K562 (cell line): ENCODE measurements at regions not wholly inside any gene's neighbourhood (a gene's known extent, or its start where the extent isn't known, plus 50 kb on each side); places are given as distances from the start of the nearest gene placed in this dataset.

Experiments used
- CC2D1A ChIP-seq: fragments of 450-650 bp; IDR thresholded peaks from 2 replicates; pipeline ENCODE4 v1.6.1; 2017; ENCODE audit warnings: mild to moderate bottlenecking
- EP300 ChIP-seq: IDR thresholded peaks from 2 replicates; pipeline ENCODE4 v1.6.1; 2012; ENCODE audit warnings: low read length, improper control_type of control experiment
- NFE2 ChIP-seq: IDR thresholded peaks from 2 replicates; pipeline ENCODE4 v1.6.1; 2014; ENCODE audit warnings: antibody characterized with exemption, low read depth
- RBFOX2 ChIP-seq: fragments of 200-400 bp; formaldehyde crosslinking; IDR thresholded peaks from 2 replicates; pipeline ENCODE4 v1.6.1; 2017; ENCODE audit warnings: low read depth, mild to moderate bottlenecking, low read length, moderate library complexity
- RNF2 ChIP-seq: sonication (generic); IDR thresholded peaks from 2 replicates; pipeline ENCODE4 v1.6.1; 2016
- SOX6 ChIP-seq: fragments of 450-650 bp; IDR thresholded peaks from 2 replicates; pipeline ENCODE4 v1.6.1; 2014; ENCODE audit warnings: mild to moderate bottlenecking
- TBP ChIP-seq: optimal IDR thresholded peaks from 2 replicates; pipeline ENCODE3; 2011; ENCODE audit warnings: low read depth, low read length, improper control_type of control experiment
- TF ChIP-seq, protein P1 (sequence below), 2 experiments: fragments of 450-650 bp; conservative IDR thresholded peaks; 2 replicates each; pipeline ENCODE4 v1.6.1; 2017; ENCODE audit warnings: mild to moderate bottlenecking in 2 of 2, moderate library complexity in 2 of 2
- TF ChIP-seq, protein P2 (sequence below): fragments of 250-450 bp; sonication (Bioruptor Pico); IDR thresholded peaks from 2 replicates; pipeline ENCODE4 v1.8.0; 2022; ENCODE audit warnings: inconsistent platforms, mild to moderate bottlenecking, moderate library complexity, borderline replicate concordance
- TF ChIP-seq, protein P3 (sequence below): sonication (generic); formaldehyde crosslinking; IDR thresholded peaks from 2 replicates; pipeline ENCODE4 v1.8.1; 2023; ENCODE audit warnings: mild to moderate bottlenecking, missing genetic modification reagents, moderate library complexity

DNA sequence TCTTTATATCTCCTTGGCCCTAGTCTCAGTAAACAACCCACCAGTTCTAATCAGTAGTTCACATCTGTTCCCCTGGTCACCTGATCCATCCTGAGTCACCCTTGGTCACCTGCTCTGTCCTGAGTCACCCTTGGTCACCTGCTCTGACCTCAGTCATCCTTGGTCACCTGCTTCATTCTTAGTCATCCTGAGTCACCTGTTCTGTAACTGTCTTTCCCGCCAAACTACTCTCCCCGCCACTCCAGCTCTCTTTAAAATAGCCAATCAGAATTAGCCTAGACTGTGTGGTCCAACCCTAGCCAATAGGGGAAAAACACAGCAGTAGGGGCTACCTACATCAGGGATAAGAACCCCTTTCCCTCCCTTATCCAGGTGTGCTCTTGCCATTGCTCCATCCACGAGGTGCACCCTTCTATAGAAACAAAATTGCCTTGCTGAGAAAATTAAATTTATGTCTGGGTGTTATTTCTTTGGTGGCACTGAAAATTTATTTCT lies 245.4 kb upstream of the DIO3 start (continued):
- TF ChIP-seq, protein P1, sequence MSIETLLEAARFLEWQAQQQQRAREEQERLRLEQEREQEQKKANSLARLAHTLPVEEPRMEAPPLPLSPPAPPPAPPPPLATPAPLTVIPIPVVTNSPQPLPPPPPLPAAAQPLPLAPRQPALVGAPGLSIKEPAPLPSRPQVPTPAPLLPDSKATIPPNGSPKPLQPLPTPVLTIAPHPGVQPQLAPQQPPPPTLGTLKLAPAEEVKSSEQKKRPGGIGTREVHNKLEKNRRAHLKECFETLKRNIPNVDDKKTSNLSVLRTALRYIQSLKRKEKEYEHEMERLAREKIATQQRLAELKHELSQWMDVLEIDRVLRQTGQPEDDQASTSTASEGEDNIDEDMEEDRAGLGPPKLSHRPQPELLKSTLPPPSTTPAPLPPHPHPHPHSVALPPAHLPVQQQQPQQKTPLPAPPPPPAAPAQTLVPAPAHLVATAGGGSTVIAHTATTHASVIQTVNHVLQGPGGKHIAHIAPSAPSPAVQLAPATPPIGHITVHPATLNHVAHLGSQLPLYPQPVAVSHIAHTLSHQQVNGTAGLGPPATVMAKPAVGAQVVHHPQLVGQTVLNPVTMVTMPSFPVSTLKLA (conservative IDR thresholded peaks at IDR 0.05), result no peak
- TF ChIP-seq TBP, result no peak
- TF ChIP-seq EP300, result peak; percentile 77
- TF ChIP-seq, protein P2, sequence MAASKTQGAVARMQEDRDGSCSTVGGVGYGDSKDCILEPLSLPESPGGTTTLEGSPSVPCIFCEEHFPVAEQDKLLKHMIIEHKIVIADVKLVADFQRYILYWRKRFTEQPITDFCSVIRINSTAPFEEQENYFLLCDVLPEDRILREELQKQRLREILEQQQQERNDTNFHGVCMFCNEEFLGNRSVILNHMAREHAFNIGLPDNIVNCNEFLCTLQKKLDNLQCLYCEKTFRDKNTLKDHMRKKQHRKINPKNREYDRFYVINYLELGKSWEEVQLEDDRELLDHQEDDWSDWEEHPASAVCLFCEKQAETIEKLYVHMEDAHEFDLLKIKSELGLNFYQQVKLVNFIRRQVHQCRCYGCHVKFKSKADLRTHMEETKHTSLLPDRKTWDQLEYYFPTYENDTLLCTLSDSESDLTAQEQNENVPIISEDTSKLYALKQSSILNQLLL (CRISPR knock-in tag), result no peak
- peak; percentile 60 for TF ChIP-seq NFE2
- TF ChIP-seq RNF2, result no peak
- 0 out of 2 replicates have a peak, but pooled peaks have one; percentile 39 for TF ChIP-seq SOX6
- TF ChIP-seq CC2D1A, result no peak; the same call in 1 of the 2 replicates
- TF ChIP-seq RBFOX2, result no peak
- TF ChIP-seq, protein P3, sequence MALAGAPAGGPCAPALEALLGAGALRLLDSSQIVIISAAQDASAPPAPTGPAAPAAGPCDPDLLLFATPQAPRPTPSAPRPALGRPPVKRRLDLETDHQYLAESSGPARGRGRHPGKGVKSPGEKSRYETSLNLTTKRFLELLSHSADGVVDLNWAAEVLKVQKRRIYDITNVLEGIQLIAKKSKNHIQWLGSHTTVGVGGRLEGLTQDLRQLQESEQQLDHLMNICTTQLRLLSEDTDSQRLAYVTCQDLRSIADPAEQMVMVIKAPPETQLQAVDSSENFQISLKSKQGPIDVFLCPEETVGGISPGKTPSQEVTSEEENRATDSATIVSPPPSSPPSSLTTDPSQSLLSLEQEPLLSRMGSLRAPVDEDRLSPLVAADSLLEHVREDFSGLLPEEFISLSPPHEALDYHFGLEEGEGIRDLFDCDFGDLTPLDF (CRISPR knock-in tag), result no peak
- TF ChIP-seq, all 486 proteins: peak for 36
